Mucosa of rectum (tissue), 2 donors: ENCODE measurements at regions not wholly inside any gene's neighbourhood (a gene's known extent, or its start where the extent isn't known, plus 50 kb on each side); places are given as distances from the start of the nearest gene placed in this dataset.

ENCODE experiments used
- H3K27ac ChIP-seq, 2 donors: one replicate each; pipeline ENCODE4 v1.7.0; 2013; ENCODE audit warnings: inconsistent platforms in 2 of 2, low read depth in 2 of 2, low read length in 2 of 2
- H3K27me3 ChIP-seq, 2 donors: one replicate each; pipeline ENCODE4 v1.7.0; 2013; ENCODE audit warnings: low read length in 2 of 2; ENCODE audit not compliant: control insufficient read depth in 2 of 2, insufficient read depth in 2 of 2
- H3K36me3 ChIP-seq, 2 donors: one replicate each; pipeline ENCODE4 v1.7.0; 2013; ENCODE audit warnings: low read length in 2 of 2; ENCODE audit not compliant: control insufficient read depth in 2 of 2, insufficient read depth in 2 of 2
- H3K4me1 ChIP-seq, 2 donors: one replicate each; pipeline ENCODE4 v1.7.0; 2013; ENCODE audit warnings: low read length in 2 of 2, mild to moderate bottlenecking in 1 of 2; ENCODE audit not compliant: control insufficient read depth in 2 of 2, insufficient read depth in 2 of 2
- H3K4me3 ChIP-seq, 2 donors: one replicate each; pipeline ENCODE4 v1.7.0; 2013; ENCODE audit warnings: low read length in 2 of 2
- H3K9ac ChIP-seq, 2 donors: one replicate each; pipeline ENCODE4 v1.7.0; 2013; ENCODE audit warnings: low read length in 2 of 2, low read depth in 1 of 2, mild to moderate bottlenecking in 1 of 2
- H3K9me3 ChIP-seq, 2 donors: one replicate each; pipeline ENCODE4 v1.7.0; 2013; ENCODE audit warnings: low read length in 2 of 2; ENCODE audit not compliant: control insufficient read depth in 2 of 2
- donor health status: healthy.
- donor health status: Normal muscosa, but diverticular disease.

DNA sequence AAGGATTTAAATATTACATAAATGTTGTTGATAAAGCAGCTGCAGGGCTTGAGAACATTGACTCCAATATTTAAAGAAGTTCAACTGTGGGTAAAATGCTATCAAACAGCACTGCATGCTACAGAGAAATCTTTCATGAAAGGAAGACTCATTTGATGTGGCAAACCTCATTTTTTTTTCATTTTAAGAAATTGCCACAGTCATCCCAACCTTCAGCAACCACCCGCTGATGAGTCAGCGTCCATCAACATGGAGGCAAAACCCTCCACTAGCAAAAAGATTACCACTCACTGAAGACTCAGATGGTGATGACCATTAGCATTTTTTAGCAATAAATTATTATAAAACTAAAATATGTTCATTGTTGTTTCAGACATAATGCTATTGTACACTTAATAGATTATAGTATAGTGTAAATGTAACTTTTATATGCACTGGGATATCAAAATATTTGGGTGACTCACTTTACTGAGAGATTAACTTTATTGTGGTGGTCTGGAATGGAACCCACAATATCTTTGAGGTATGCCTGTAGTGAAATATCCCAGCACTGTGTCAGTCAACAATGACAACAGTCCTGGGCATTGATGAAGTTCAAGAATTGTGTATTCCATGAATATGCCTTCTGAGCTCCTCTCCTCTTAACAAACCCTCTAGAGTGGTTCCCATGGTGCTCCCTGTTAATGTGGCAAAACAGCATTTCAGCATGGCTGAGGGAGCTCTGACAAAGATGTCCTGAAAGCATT, 52.4 kb upstream of the SOX21 start:
- H3K36me3 ChIP-seq: no peaks in the 10 kb centered on the region
- no peaks in the 10 kb centered on the region for H3K27me3 ChIP-seq
- H3K27ac ChIP-seq: no peak overlapping the region
- H3K4me3 ChIP-seq: no peak overlapping the region
- H3K9ac ChIP-seq: no peak overlapping the region
- H3K9me3 ChIP-seq: no peaks in the 10 kb centered on the region
- no peaks in the 10 kb centered on the region for H3K4me1 ChIP-seq
